Body of pancreas (tissue), 4 donors: ENCODE measurements at regions not wholly inside any gene's neighbourhood (a gene's known extent, or its start where the extent isn't known, plus 50 kb on each side); places are given as distances from the start of the nearest gene placed in this dataset.

Source experiments
- POLR2A ChIP-seq, 3 donors: fragments of 450-650 bp; IDR thresholded peaks; one replicate each; pipeline ENCODE4 v1.6.1; 2016; ENCODE audit warnings: antibody characterized with exemption in 3 of 3, mild to moderate bottlenecking in 2 of 3
- TF ChIP-seq, protein P1 (sequence below), 7 experiments: fragments of 450-650 bp in 4 of 7; fragments of 200-600 bp in 3 of 7; sonication (generic) in 3 of 7; IDR thresholded peaks; one replicate each; pipeline ENCODE4 v1.5.1; 2016 to 2019; ENCODE audit warnings: antibody characterized with exemption in 7 of 7

DNA sequence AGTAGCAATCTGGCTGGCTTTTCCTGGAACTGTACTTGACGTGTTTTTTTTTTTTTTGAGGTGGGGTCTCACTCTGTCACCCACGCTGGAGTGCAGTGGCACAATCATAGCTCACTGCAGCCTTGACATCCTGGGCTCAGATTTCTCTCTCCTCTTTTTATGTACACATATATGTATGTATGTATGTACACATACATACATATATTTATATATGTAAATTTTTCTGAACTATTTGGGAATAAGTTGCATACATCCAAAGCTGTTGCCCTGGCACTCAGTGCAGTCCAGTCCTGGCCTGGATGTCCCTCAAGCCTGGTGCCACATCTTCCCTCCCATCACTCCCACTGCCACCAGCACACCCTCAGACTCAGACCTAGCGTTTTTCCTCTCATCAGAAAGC, 89.0 kb upstream of the SHISA3 start:
- TF ChIP-seq POLR2A (IDR thresholded peaks at IDR 0.05): no peak
- TF ChIP-seq, protein P1, sequence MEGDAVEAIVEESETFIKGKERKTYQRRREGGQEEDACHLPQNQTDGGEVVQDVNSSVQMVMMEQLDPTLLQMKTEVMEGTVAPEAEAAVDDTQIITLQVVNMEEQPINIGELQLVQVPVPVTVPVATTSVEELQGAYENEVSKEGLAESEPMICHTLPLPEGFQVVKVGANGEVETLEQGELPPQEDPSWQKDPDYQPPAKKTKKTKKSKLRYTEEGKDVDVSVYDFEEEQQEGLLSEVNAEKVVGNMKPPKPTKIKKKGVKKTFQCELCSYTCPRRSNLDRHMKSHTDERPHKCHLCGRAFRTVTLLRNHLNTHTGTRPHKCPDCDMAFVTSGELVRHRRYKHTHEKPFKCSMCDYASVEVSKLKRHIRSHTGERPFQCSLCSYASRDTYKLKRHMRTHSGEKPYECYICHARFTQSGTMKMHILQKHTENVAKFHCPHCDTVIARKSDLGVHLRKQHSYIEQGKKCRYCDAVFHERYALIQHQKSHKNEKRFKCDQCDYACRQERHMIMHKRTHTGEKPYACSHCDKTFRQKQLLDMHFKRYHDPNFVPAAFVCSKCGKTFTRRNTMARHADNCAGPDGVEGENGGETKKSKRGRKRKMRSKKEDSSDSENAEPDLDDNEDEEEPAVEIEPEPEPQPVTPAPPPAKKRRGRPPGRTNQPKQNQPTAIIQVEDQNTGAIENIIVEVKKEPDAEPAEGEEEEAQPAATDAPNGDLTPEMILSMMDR (IDR thresholded peaks at IDR 0.05): no peak
